HepG2 (cell line): ENCODE measurements at regions not wholly inside any gene's neighbourhood (a gene's known extent, or its start where the extent isn't known, plus 50 kb on each side); places are given as distances from the start of the nearest gene placed in this dataset.

ENCODE experiments used
- BRF2 ChIP-seq: sonication (generic); formaldehyde crosslinking; IDR thresholded peaks from 2 replicates; pipeline ENCODE4 v1.8.1; 2022; ENCODE audit warnings: mild to moderate bottlenecking, missing genetic modification reagents
- CHD2 ChIP-seq: IDR thresholded peaks from 2 replicates; pipeline ENCODE4 v1.6.1; 2011; ENCODE audit warnings: low read depth, low read length, improper control_type of control experiment
- FOXM1 ChIP-seq: sonication (generic); formaldehyde crosslinking; IDR thresholded peaks from 2 replicates; pipeline ENCODE4 v1.5.0; 2020; ENCODE audit warnings: missing genetic modification reagents
- MIER3 ChIP-seq: IDR thresholded peaks from 2 replicates; pipeline ENCODE4 v1.6.1; 2016; ENCODE audit warnings: missing compliant biosample characterization, borderline replicate concordance
- NONO ChIP-seq, 2 experiments: fragments of 450-650 bp in 1 of 2; sonication (generic) in 1 of 2; formaldehyde crosslinking in 1 of 2; IDR thresholded peaks in 1 of 2; conservative IDR thresholded peaks in 1 of 2; 2 replicates each; pipeline versions ENCODE4 v1.6.1 to v1.8.0; 2017 to 2022; ENCODE audit warnings: mild to moderate bottlenecking in 1 of 2, missing genetic modification reagents in 1 of 2, moderate library complexity in 1 of 2
- PPARG ChIP-seq: conservative IDR thresholded peaks from 2 replicates; pipeline ENCODE4 v1.6.1; 2016; ENCODE audit warnings: missing biosample characterization, missing genetic modification reagents
- REST ChIP-seq, 2 experiments: IDR thresholded peaks; 2 replicates each; pipeline ENCODE4 v1.6.1; 2011 to 2012; ENCODE audit warnings: low read length in 2 of 2, borderline replicate concordance in 1 of 2, low read depth in 1 of 2, mild to moderate bottlenecking in 1 of 2, moderate library complexity in 1 of 2
- RXRA ChIP-seq: sonication (generic); formaldehyde crosslinking; IDR thresholded peaks from 2 replicates; pipeline ENCODE4 v1.5.1; 2020; ENCODE audit warnings: missing genetic modification reagents
- SP2 ChIP-seq: sonication (generic); formaldehyde crosslinking; IDR thresholded peaks from 2 replicates; pipeline ENCODE4 v1.5.1; 2020; ENCODE audit warnings: mild to moderate bottlenecking, missing genetic modification reagents
- TAF15 ChIP-seq: fragments of 200-400 bp; formaldehyde crosslinking; IDR thresholded peaks from one replicate; pipeline ENCODE4 v1.6.1; 2018; ENCODE audit warnings: mild to moderate bottlenecking, low read depth, low read length; ENCODE audit not compliant: poor library complexity, severe bottlenecking
- TCF7 ChIP-seq: sonication (generic); IDR thresholded peaks from 2 replicates; pipeline ENCODE4 v1.6.1; 2016; ENCODE audit warnings: antibody characterized with exemption, low read depth
- ZC3H13 ChIP-seq: sonication (generic); formaldehyde crosslinking; IDR thresholded peaks from 2 replicates; pipeline ENCODE4 v1.8.1; 2023; ENCODE audit warnings: mild to moderate bottlenecking, missing genetic modification reagents, moderate library complexity
- ZSCAN9 ChIP-seq: IDR thresholded peaks from 2 replicates; pipeline ENCODE4 v1.6.1; 2016; ENCODE audit warnings: borderline replicate concordance
- TF ChIP-seq, protein P1 (sequence below): sonication (generic); formaldehyde crosslinking; IDR thresholded peaks from 2 replicates; pipeline ENCODE4 v1.5.0; 2020; ENCODE audit warnings: mild to moderate bottlenecking, missing genetic modification reagents
- TF ChIP-seq, protein P2 (sequence below): sonication (generic); formaldehyde crosslinking; IDR thresholded peaks from 2 replicates; pipeline ENCODE4 v1.4.0; 2020; ENCODE audit warnings: missing genetic modification reagents
- TF ChIP-seq, protein P3 (sequence below): fragments of 450-650 bp; IDR thresholded peaks from 2 replicates; pipeline ENCODE4 v1.6.1; 2016
- TF ChIP-seq, protein P4 (sequence below): sonication (generic); formaldehyde crosslinking; IDR thresholded peaks from 2 replicates; pipeline ENCODE4 v1.5.0; 2020; ENCODE audit warnings: missing genetic modification reagents

GRCh38 chr2:111663471-111664274 is 220.3 kb downstream of the ANAPC1 start (continued):
- TF ChIP-seq REST (IDR thresholded peaks at IDR 0.05; ENCODE audit: borderline replicate concordance in 1 of 2, low read depth in 1 of 2, low read length in 2 of 2) (no peak), FOXM1 (CRISPR knock-in tag) (no peak), CHD2 (no peak), SP2 (CRISPR knock-in tag) (no peak), BRF2 (no peak), PPARG (no peak), TCF7 (no peak), ZSCAN9 (CRISPR knock-in tag) (no peak), NONO (IDR thresholded peaks at IDR 0.05) (no peak), NONO (CRISPR knock-in tag; conservative IDR thresholded peaks at IDR 0.05) (no peak), ZC3H13 (CRISPR knock-in tag) (no peak), MIER3 (CRISPR knock-in tag) (no peak), TAF15 (no peak), RXRA (CRISPR knock-in tag) (no peak)
- TF ChIP-seq, protein P1, sequence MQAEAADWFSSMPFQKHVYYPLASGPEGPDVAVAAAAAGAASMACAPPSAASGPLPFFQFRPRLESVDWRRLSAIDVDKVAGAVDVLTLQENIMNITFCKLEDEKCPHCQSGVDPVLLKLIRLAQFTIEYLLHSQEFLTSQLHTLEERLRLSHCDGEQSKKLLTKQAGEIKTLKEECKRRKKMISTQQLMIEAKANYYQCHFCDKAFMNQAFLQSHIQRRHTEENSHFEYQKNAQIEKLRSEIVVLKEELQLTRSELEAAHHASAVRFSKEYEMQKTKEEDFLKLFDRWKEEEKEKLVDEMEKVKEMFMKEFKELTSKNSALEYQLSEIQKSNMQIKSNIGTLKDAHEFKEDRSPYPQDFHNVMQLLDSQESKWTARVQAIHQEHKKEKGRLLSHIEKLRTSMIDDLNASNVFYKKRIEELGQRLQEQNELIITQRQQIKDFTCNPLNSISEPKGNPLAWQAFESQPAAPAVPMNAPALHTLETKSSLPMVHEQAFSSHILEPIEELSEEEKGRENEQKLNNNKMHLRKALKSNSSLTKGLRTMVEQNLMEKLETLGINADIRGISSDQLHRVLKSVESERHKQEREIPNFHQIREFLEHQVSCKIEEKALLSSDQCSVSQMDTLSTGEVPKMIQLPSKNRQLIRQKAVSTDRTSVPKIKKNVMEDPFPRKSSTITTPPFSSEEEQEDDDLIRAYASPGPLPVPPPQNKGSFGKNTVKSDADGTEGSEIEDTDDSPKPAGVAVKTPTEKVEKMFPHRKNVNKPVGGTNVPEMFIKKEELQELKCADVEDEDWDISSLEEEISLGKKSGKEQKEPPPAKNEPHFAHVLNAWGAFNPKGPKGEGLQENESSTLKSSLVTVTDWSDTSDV (CRISPR knock-in tag) = no peak
- TF ChIP-seq, protein P2, sequence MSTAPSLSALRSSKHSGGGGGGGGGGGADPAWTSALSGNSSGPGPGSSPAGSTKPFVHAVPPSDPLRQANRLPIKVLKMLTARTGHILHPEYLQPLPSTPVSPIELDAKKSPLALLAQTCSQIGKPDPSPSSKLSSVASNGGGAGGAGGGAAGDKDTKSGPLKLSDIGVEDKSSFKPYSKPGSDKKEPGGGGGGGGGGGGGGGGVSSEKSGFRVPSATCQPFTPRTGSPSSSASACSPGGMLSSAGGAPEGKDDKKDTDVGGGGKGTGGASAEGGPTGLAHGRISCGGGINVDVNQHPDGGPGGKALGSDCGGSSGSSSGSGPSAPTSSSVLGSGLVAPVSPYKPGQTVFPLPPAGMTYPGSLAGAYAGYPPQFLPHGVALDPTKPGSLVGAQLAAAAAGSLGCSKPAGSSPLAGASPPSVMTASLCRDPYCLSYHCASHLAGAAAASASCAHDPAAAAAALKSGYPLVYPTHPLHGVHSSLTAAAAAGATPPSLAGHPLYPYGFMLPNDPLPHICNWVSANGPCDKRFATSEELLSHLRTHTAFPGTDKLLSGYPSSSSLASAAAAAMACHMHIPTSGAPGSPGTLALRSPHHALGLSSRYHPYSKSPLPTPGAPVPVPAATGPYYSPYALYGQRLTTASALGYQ = no peak
- TF ChIP-seq, protein P3, sequence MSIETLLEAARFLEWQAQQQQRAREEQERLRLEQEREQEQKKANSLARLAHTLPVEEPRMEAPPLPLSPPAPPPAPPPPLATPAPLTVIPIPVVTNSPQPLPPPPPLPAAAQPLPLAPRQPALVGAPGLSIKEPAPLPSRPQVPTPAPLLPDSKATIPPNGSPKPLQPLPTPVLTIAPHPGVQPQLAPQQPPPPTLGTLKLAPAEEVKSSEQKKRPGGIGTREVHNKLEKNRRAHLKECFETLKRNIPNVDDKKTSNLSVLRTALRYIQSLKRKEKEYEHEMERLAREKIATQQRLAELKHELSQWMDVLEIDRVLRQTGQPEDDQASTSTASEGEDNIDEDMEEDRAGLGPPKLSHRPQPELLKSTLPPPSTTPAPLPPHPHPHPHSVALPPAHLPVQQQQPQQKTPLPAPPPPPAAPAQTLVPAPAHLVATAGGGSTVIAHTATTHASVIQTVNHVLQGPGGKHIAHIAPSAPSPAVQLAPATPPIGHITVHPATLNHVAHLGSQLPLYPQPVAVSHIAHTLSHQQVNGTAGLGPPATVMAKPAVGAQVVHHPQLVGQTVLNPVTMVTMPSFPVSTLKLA = no peak
- TF ChIP-seq, protein P4, sequence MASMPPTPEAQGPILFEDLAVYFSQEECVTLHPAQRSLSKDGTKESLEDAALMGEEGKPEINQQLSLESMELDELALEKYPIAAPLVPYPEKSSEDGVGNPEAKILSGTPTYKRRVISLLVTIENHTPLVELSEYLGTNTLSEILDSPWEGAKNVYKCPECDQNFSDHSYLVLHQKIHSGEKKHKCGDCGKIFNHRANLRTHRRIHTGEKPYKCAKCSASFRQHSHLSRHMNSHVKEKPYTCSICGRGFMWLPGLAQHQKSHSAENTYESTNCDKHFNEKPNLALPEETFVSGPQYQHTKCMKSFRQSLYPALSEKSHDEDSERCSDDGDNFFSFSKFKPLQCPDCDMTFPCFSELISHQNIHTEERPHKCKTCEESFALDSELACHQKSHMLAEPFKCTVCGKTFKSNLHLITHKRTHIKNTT (CRISPR knock-in tag) = no peak
